ENCODE measurements at regions not wholly inside any gene's neighbourhood (a gene's known extent, or its start where the extent isn't known, plus 50 kb on each side); places are given as distances from the start of the nearest gene placed in this dataset.
A peak's percentile ranks its signal among the peaks of the same experiment; 100 is the strongest.

DNA sequence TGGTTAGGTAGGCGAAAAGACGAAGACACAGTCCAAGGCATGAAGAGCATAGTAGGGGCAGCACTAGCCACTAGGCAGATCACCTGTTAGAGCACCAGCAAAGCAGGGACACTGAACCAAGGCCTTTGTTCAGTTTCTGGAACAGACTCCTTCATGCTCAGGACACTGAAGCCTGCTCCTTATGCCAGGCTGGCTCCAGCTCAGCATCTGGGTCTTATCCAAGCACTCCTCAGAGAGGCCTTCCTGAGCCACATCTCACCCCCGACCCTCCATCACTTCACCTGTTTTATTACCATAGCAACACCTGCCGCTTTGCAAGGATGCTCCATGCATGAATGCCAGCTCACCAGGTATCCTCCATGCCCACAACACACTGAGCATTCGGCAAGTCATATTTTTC is 206.3 kb upstream of the CHRNA7 start:
- DNase-seq (ENCODE audit: low read depth in 2 of 2), result no peak

DNA sequence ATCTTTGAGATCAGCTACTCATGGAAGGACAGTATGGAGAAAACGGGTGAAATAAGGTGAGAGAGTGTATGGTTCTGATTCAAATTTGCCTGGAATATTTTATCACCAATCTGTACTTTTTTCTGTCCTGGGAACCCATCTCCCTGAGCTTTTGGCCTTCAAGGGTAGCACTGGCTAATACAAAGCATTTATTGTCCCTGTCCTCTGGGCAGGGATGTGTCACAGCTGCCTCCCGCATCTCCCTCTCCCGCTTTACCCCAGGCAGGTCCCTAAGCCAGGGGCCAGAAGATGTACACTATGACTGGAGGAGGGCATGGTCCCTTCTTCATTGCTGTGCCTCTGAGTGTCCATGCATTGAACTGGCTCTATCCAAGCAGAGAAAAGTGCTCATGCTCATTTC is 201.7 kb upstream of the CHRNA7 start:
- no peak for DNase-seq (ENCODE audit: low read depth in 2 of 2)

GRCh38 chr15:31830591-31830990 is 199.7 kb upstream of the CHRNA7 start:
- DNase-seq (ENCODE audit: low read depth in 2 of 2), result no peak

DNA sequence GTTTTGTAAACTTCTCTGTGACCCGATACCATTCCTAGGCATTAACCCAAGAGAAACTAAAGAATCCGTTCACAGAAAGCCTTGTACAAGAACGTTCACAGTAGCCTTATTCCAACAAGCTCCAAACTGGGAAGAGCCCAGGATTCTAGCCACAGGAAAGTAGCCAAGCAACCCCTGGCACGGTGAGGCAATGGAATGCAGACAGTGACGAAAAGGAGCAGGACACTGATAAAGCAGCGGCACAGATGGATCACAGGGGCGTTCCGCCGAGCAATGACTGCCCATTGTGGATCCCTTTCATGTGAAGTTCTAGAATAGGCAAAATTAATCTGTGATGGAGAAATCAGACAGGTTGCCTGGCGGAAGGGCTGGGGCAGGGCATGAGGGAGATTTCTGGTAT is 198.7 kb upstream of the CHRNA7 start:
- DNase-seq (ENCODE audit: low read depth in 2 of 2), result no peak

DNA sequence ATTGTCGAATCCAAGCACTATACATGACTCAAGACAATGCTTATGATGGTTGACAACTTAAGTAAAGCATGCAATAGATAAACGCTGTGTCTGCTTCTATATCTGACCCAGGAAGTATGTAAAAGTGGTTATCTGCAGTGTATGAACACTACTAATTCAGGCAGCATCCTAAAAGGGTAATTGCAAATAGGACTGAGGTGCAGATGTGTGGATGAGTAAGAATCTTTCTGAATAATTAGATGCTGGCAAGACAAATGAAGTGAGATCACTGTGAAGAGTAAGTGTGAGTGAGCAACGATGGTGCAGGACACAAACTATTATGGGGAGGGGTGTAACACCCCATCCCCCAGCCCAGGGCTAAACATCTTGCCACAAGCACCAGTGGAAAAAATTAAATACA is 195.7 kb upstream of the CHRNA7 start:
- DNase-seq (ENCODE audit: low read depth in 2 of 2), result no peak

- no peak for DNase-seq (ENCODE audit: low read depth in 2 of 2)
These were observed 190.9 kb upstream of the CHRNA7 start for GRCh38 chr15:31839388-31839787.

DNA sequence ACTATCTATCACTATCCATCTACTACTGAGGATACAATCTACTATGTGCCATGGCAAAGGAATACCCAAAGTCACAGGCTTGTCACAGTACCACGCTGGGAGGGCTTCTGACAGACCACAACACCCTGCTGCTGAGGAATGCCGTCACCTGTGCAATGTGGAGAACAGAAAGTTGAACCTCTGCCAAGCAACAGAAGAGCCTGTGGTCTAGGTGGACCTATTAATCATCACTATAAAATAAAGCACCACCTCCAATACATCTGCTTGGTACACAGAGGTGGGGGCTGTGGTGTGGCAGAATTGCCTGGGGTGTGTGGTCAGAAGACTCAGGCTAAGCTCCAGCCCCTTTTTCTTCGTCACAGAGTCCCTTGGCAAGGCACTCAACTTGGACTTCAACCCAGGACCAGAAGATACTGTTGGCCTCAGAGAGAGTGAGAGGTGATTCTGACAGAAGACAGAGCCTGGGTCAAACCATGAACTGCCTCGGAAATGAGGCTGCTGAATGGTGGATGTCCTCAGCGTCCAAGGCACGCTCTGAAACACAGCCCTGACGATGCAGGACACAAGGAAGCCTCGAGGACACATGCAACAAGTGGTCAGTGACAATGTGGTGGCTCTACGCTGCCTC is 189.4 kb upstream of the CHRNA7 start:
- DNase-seq (ENCODE audit: low read depth in 2 of 2), result no peak

DNA sequence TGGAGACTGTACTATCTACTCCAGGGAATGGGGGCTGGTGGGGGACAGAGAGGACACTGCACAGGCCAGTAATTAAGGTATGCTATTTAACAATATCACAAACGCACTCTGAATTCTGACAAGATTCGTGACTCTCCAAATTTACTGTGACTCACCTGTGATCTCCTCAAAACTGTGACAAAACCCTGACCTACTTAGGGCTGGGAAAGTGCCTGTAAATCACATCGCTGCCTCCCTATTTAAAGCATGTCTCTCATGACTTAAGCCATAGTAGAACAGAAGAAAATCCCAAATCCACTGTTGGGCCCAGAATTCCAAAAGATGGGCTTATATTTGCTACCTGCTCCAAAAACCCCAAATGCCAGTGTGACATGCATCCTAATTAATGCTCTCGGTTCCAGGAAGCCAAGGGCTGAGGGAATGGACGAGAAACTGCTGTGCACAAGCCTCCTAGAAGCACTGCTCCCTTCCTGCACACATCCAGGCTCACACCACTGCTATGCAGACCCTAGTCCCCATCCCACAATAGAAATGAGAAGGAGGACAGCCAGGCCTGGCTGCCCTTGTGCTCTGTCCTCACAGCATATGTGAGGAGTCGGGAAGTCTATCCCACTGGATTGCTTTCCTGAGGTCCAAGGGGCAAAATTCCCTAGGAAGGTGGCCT is 187.7 kb upstream of the CHRNA7 start:
- DNase-seq (ENCODE audit: low read depth in 2 of 2), result no peak

DNA sequence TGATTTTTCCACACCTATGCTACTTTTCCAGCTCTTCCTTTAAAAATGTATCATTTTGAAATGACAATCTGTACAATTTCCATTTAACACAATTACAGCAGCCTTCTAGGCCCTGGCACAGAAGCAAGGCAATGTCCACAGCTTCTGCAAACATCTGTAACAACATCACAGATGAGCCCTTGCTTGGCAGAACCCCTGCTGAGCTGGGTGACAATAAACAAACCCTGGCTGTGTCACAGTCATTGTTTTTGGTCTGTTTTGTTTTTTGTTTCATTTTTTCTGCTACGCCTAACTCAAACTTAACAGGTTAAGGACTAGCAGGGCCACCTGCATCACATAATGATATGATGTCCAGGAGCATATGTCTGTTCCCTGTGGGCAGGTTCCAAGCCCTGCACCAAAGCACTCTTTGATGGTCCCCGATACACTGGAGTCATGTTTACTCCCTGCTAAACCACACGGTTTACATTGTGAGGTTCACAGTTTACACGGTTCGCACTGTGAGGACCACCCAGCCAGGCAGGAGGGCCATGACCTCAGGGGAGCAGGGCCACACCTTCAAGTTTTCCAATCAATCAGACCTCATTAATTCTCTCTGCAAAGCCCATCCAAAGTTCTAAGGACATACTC is 186.8 kb upstream of the CHRNA7 start:
- no peak for DNase-seq (ENCODE audit: low read depth in 2 of 2)

GRCh38 chr15:31845791-31846190 is 184.5 kb upstream of the CHRNA7 start:
- DNase-seq (ENCODE audit: low read depth in 2 of 2), result no peak

- no peak for DNase-seq (ENCODE audit: low read depth in 2 of 2)
These were observed 182.4 kb upstream of the CHRNA7 start for GRCh38 chr15:31847961-31848360.

DNA sequence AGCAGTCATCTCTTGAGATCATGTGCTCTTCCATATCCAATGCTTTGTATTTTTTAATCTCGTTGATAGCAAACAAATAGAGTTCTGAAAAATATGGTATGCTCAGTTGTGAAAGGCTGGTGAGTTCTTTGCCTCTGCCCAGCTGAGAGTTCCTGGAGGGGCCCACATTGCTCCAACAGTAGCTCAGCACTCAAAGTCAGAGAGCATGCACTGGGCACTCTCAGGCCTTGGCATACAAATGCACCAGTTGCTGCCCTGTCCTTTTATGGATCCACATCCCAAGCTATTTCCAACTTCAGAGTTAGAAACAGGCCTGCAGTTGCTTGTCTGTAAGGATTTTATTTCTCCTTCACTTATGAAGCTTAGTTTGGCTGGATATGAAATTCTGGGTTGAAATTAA is 181.7 kb upstream of the CHRNA7 start:
- no peak for DNase-seq (ENCODE audit: low read depth in 2 of 2)

GRCh38 chr15:31852933-31853799 is 177.1 kb upstream of the CHRNA7 start:
- no peak for DNase-seq (ENCODE audit: low read depth in 2 of 2)

DNA sequence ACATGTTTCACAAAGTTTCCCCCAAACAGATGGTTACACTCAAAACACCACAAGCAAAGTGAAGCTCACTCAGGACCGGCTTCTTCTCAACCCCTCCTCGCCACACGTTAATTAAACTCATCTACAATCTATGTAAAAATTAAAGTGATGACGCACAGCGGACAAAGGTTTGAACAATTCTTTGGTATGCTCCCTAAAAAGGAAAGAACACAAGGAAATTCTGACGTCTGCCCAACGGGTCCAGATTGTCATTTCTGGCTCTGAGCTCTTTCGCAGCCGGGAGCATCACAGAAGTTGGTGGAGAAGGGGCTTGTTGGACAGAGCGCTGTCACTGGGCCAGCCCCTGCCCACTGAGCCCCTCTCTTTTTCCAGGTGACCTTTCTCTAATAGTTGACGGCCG is 173.7 kb upstream of the CHRNA7 start:
- DNase-seq (ENCODE audit: low read depth in 2 of 2), result no peak

GRCh38 chr15:31857194-31857593 is 173.1 kb upstream of the CHRNA7 start:
- no peak for DNase-seq (ENCODE audit: low read depth in 2 of 2)

GRCh38 chr15:31858026-31858425 is 172.3 kb upstream of the CHRNA7 start:
- no peak for DNase-seq (ENCODE audit: low read depth in 2 of 2)

DNA sequence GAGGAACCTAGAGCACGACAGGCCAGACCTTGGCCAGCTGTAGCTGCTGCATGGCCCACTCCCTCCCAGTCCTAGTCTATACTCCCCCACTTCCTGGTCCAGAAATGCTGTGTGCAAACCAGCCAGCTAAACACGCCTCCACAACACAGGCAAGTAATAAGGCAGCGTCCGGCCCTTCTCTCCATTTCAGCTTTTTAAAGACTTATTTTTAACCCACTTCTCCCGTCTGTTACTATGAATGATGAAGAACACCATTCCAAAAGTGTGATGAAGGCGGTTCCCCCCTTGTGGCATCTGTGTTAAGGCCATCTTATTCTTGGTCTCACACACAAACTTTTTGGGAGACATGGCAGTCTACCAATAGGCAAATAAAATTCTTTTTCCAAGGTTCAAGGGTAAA is 164.1 kb upstream of the CHRNA7 start:
- no peak for DNase-seq (ENCODE audit: low read depth in 2 of 2)

DNA sequence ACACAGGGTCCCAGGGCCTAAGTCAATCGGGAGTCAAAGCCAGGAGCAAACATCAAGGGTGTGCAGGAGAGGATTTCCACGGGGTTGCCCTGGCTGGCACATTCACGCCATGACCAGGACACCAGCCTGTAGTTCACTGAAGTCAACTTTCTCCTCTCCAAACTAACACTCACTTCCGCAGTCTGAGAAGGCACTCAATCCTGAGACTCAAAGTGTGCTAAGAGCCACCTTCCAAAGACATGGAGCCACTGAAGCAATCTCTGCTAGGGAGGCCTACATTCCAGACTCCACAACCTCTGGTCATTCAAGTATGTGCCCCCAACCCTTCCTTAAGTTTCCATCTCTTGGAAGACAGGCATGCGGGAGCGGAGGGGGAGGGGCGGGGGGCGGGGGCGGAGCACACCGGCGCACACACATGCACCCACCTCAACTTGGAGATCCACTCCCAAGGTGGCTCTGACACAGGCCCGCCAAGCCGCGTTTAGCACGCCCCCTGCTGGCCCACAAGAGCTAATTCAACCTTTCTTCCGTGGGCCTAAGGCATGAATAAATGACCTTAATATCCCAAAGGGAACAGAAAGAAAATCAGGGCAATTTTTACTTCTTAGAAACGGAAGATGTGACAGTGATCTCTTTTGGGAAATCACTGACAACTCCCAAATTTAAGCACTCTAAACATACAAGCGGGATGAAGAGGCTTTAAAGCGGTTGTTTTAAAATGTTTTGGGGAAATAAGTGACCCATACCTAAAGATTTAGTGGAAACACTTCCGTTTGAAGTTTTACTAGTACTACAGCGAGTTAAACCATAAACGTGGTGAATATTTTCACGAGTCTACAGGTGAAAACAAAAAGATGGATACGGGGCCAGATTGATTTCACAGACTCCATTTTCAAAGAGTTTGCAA is 162.5 kb upstream of the CHRNA7 start:
- DNase-seq (ENCODE audit: low read depth in 2 of 2), result no peak

GRCh38 chr15:31869686-31870307 is 160.5 kb upstream of the CHRNA7 start:
- DNase-seq (ENCODE audit: low read depth in 2 of 2), result no peak

DNA sequence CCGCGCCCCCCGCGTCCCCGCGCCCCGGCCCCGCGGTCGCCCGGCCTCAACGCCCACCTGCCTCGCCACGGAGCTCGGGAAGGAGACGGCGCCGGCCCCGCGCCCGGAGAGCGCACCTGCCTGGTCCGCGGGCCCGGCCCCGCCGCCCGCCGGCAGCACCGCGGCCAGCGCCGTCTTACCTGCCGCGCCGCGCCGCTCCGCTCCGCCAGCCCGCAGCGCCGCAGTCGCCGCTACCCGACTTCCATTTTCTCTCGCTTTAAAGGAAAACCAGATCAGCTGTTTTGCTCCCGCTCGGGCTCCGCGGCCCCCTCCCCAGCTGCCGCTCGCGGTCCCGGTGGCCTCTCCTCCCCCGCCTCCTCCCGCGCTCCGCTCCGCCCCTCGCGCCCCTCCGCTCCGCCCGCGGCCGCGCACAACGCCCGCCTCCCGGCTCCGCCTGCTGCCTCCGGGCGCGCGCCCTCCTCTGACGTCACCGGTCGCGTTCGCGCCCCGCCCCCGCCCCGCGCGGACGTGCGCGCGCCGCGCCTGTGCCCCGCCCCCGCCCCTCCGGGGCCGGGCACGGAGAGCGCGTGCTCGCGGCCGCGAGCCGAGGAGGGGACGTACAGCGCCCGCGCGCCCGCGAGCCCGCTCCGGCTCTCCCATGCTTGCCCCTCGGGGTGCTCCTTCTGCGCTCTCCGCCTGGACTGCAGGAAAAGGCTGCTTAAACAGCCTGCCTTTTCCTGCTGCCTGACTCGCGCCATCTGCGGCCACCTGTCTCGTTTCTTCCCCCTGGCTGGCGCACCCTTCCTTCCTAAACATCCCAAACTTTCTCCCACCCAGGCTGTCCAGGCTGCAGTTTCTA is 159.8 kb upstream of the CHRNA7 start, which contains the start of gene OTUD7A:
OTUD7A (minus strand) TSS at position 346 of the 838 bp plus-strand sequence.
- peak; percentile 67 for DNase-seq (ENCODE audit: low read depth in 2 of 2)
